ENCODE measurements at regions not wholly inside any gene's neighbourhood (a gene's known extent, or its start where the extent isn't known, plus 50 kb on each side); places are given as distances from the start of the nearest gene placed in this dataset.

GRCh38 chr2:37439131-37439642 is 94.8 kb downstream of the QPCT start:
- BruUV-seq (replicated peaks): no TSS peak
- peak; percentile 81 for FAIRE-seq
- TF ChIP-seq ZBTB9 (CRISPR knock-in tag; IDR thresholded peaks at IDR 0.05) (no peak), ATF1 (CRISPR knock-in tag; IDR thresholded peaks at IDR 0.05) (no peak), ATF1 (tag; IDR thresholded peaks at IDR 0.05) (no peak), CBFB (CRISPR knock-in tag; IDR thresholded peaks at IDR 0.05) (no peak), ZNF3 (CRISPR knock-in tag; IDR thresholded peaks at IDR 0.05) (no peak), FOXP1 (CRISPR knock-in tag; IDR thresholded peaks at IDR 0.05) (no peak), ZZZ3 (IDR thresholded peaks at IDR 0.05) (no peak), MAFG (tag; conservative IDR thresholded peaks at IDR 0.05) (peak; percentile 76), EGR1 (conservative IDR thresholded peaks at IDR 0.05) (no peak), ZBTB40 (IDR thresholded peaks at IDR 0.05) (no peak), ZBTB40 (CRISPR knock-in tag; IDR thresholded peaks at IDR 0.05) (no peak), C11orf30 (IDR thresholded peaks at IDR 0.05; ENCODE audit: low read depth) (peak; percentile 76), MAFF (IDR thresholded peaks at IDR 0.05; ENCODE audit: low read length) (peak; percentile 88), SMARCA5 (IDR thresholded peaks at IDR 0.05) (no peak)

More at GRCh38 chr2:37439131-37439642, 94.8 kb downstream of the QPCT start:
- ATAC-seq: no peak
- DNase-seq (ENCODE audit: extremely low read depth in 1 of 4, low spot score in 3 of 4): no peak
- ChIA-PET POLR2A (no interaction called here), CTCF (ENCODE audit: low intra/inter-chr PET ratio) (interaction anchor here (0.6 kb wide), 1 partner anchor 451 kb away, joined by 3 read pairs; no protein-coding TSS in a partner anchor)
- no peak overlapping the region for H2AFZ ChIP-seq (ENCODE audit: low read depth, low read length)
- no peak overlapping the region for H3K4me3 ChIP-seq
- no peaks in the 10 kb centered on the region for H4K20me1 ChIP-seq (replicated peaks; ENCODE audit: control insufficient read depth, insufficient read depth, low read length)
- H3K9me3 ChIP-seq (replicated peaks; ENCODE audit: control insufficient read depth, insufficient read depth, low read depth, low read length): no peaks in the 10 kb centered on the region
- intact Hi-C loops (cut with micrococcal nuclease): no loop called here
- H3K36me3 ChIP-seq (ENCODE audit: control insufficient read depth, insufficient read depth, low read length): no peaks in the 10 kb centered on the region
- no peak overlapping the region for H3K27ac ChIP-seq (ENCODE audit: extremely low read depth, low read depth, low read length)
- no peak overlapping the region for H3K9ac ChIP-seq (ENCODE audit: insufficient read depth in 1 of 2, low read depth in 2 of 2, low read length in 2 of 2)
- H3K4me2 ChIP-seq (ENCODE audit: insufficient read depth, low read length): no peak overlapping the region
- in situ Hi-C loops (cut with MboI): no loop called here
- no peaks in the 10 kb centered on the region for H3K79me2 ChIP-seq (ENCODE audit: control insufficient read depth, insufficient read depth, low read length)
- H3K4me1 ChIP-seq (replicated peaks in 1 of 2; ENCODE audit: control insufficient read depth in 2 of 2, insufficient read depth in 2 of 2, low read length in 2 of 2): no peaks in the 10 kb centered on the region
- H3K9me1 ChIP-seq (ENCODE audit: control insufficient read depth, insufficient read depth, low read length): no peaks in the 10 kb centered on the region
- H3K27me3 ChIP-seq (ENCODE audit: control insufficient read depth in 2 of 2, insufficient read depth in 2 of 2, low read length in 2 of 2): 0 out of 5 replicates have a peak, but pooled peaks cover 0 to 2% of the 10 kb centered on the region in 2 experiments

Data from K562 (cell line).